CD4-positive, alpha-beta T cell (primary cell): ENCODE measurements at regions not wholly inside any gene's neighbourhood (a gene's known extent, or its start where the extent isn't known, plus 50 kb on each side); places are given as distances from the start of the nearest gene placed in this dataset.

Experiments
- ATAC-seq: fragments of 200-7000 bp; cut with Tn5 transposase; one replicate; pipeline ENCODE4 v1.10.0; 2022; ENCODE audit warnings: mild to moderate bottlenecking; ENCODE audit not compliant: poor library complexity
- CTCF ChIA-PET: fragments of 350-600 bp; sonication (Branson Sonifier 250); formaldehyde crosslinking; loops from one replicate; lab custom pipeline; 2021; ENCODE audit warnings: antibody characterized with exemption, inconsistent platforms; lab: Charles Lee
- POLR2A ChIA-PET: fragments of 350-600 bp; sonication (Branson Sonifier 250); formaldehyde crosslinking; loops from one replicate; lab custom pipeline; 2021; ENCODE audit warnings: antibody characterized with exemption, inconsistent platforms; lab: Charles Lee
- DNase-seq, 14 experiments: peaks; one replicate each; pipeline ENCODE4 v3.0.0-alpha.2; 2013 to 2020; ENCODE audit warnings: mixed read lengths in 2 of 14
- H3K27ac ChIP-seq, 2 donors: one replicate each; pipeline versions ENCODE4 v1.5.1 to v1.7.0; 2013; ENCODE audit warnings: low read length in 2 of 2, low read depth in 1 of 2, mild to moderate bottlenecking in 1 of 2
- H3K27me3 ChIP-seq, 2 experiments: 1 replicate in 1 of 2; 2 replicates in 1 of 2; pipeline versions ENCODE4 v1.6.1 to v1.7.0; 2013; ENCODE audit warnings: low read length in 2 of 2, control low read depth in 1 of 2, mild to moderate bottlenecking in 1 of 2, moderate library complexity in 1 of 2; ENCODE audit not compliant: insufficient read depth in 2 of 2, control insufficient read depth in 1 of 2
- H3K36me3 ChIP-seq: one replicate; pipeline ENCODE4 v1.6.1; 2013; ENCODE audit warnings: low read length, control low read depth; ENCODE audit not compliant: insufficient read depth
- H3K4me1 ChIP-seq: one replicate; pipeline ENCODE4 v1.6.1; 2013; ENCODE audit warnings: low read length, control low read depth; ENCODE audit not compliant: insufficient read depth
- H3K4me3 ChIP-seq: one replicate; pipeline ENCODE4 v1.5.1; 2013; ENCODE audit warnings: mild to moderate bottlenecking, low read length, moderate library complexity
- H3K9me3 ChIP-seq, 2 experiments: 1 replicate in 1 of 2; 2 replicates in 1 of 2; pipeline versions ENCODE4 v1.6.1 to v1.7.0; 2013; ENCODE audit warnings: low read length in 2 of 2, mild to moderate bottlenecking in 2 of 2, control low read depth in 1 of 2, moderate library complexity in 1 of 2; ENCODE audit not compliant: control insufficient read depth in 1 of 2, insufficient read depth in 1 of 2
- H3K27ac Mint-ChIP-seq: one replicate; pipeline ENCODE4 v1.8.0; 2020; ENCODE audit warnings: mixed read lengths
- H3K27me3 Mint-ChIP-seq: one replicate; pipeline ENCODE4 v1.8.0; 2021; ENCODE audit warnings: mixed read lengths
- H3K36me3 Mint-ChIP-seq: one replicate; pipeline ENCODE4 v1.8.0; 2021; ENCODE audit warnings: low read depth, mixed read lengths
- H3K4me1 Mint-ChIP-seq: one replicate; pipeline ENCODE4 v1.8.0; 2021; ENCODE audit warnings: low read depth, mixed read lengths
- H3K4me3 Mint-ChIP-seq: one replicate; pipeline ENCODE4 v1.8.0; 2020; ENCODE audit warnings: mild to moderate bottlenecking, mixed read lengths
- H3K9me3 Mint-ChIP-seq: one replicate; pipeline ENCODE4 v1.8.0; 2020; ENCODE audit warnings: mixed read lengths
- intact Hi-C, 2 experiments: fragments of 100-400 bp; cut with DNase I in 1 of 2; cut with micrococcal nuclease in 1 of 2; formaldehyde crosslinking; loops; one replicate each; pipeline versions ENCODE4 v1.15.1 to v1.9.0; 2023 to 2025; cut with DNase I, micrococcal nuclease
- TF ChIP-seq, protein P1 (sequence below): fragments of 200-600 bp; IDR thresholded peaks from one replicate; pipeline ENCODE4 v1.8.0; 2022; ENCODE audit warnings: antibody characterized with exemption, mild to moderate bottlenecking

DNA sequence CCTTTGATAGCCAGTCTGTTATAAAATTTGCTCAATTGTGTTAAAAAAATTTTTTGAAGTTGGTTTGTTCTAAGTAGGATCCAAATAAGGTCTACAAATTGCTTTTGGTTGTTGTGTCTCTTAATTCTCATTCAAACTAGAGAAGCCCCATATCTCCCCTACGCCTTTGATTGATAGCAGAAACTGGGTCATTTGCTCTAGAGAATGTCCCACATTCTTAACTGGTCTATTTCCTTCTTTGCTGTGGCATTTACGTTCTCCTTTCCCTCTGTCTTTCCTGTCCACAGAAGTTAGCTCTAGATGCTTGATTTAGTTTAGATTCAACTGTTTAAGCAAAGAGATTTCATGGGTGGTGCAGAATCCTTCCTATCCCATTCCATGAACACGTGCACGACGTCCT lies 174.6 kb upstream of the SVIL start:
- ChIA-PET CTCF (no interaction called here), POLR2A (no interaction called here)
- DNase-seq = no peak
- Histone ChIP-seq H3K27me3 (no peaks in the 10 kb centered on the region), H3K4me1 (peaks cover 5% of the 10 kb centered on the region), H3K27ac (no peak overlapping the region), H3K9me3 (peaks cover 0 to 4% of the 10 kb centered on the region in 2 experiments), H3K36me3 (no peaks in the 10 kb centered on the region), H3K4me3 (no peak overlapping the region)
- H3K27me3 Mint-ChIP-seq = peaks cover 19% of the 10 kb centered on the region
- H3K4me1 Mint-ChIP-seq = peaks cover 13% of the 10 kb centered on the region
- no peak for ATAC-seq
- no peaks in the 10 kb centered on the region for H3K36me3 Mint-ChIP-seq
- intact Hi-C loops = no loop called here
- peaks cover 2% of the 10 kb centered on the region for H3K9me3 Mint-ChIP-seq
- no peak overlapping the region for H3K4me3 Mint-ChIP-seq
- TF ChIP-seq, protein P1, sequence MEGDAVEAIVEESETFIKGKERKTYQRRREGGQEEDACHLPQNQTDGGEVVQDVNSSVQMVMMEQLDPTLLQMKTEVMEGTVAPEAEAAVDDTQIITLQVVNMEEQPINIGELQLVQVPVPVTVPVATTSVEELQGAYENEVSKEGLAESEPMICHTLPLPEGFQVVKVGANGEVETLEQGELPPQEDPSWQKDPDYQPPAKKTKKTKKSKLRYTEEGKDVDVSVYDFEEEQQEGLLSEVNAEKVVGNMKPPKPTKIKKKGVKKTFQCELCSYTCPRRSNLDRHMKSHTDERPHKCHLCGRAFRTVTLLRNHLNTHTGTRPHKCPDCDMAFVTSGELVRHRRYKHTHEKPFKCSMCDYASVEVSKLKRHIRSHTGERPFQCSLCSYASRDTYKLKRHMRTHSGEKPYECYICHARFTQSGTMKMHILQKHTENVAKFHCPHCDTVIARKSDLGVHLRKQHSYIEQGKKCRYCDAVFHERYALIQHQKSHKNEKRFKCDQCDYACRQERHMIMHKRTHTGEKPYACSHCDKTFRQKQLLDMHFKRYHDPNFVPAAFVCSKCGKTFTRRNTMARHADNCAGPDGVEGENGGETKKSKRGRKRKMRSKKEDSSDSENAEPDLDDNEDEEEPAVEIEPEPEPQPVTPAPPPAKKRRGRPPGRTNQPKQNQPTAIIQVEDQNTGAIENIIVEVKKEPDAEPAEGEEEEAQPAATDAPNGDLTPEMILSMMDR = no peak
- H3K27ac Mint-ChIP-seq = no peak overlapping the region

DNA sequence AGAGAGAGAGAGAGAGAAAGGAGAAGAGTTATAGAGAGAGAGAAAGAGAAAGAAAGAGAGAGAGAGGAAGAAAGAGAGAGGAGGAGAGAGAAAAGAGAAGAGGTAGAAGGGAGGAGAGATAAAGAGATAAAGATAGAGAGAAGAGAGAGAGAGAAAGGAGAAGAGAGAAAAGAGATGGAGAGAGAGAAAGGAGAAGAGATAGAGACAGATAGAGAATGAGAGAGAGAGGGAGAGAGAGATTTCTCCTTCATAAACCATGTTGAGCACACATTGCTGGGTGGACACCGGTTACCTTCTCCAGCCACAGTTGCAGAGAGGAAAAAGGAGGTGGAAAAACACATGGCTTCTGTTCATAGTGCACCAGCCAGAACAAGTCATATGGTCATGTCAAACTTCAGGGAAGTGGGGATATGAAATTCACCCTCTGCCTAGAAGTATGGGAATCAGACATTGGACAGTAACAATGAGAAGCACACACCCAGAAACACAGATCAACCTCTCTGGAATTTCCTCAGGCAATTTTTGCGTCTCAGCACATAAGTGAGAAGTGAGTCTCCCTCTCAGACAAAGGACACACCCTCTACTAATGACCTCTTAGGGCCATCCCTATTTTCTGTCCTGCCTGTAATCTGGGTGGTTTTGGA lies 172.5 kb upstream of the SVIL start:
- H3K36me3 Mint-ChIP-seq = no peaks in the 10 kb centered on the region
- Histone ChIP-seq H3K27me3 (peaks cover 0 to under 1% of the 10 kb centered on the region in 2 experiments), H3K4me3 (no peak overlapping the region), H3K4me1 (peaks cover 1% of the 10 kb centered on the region), H3K27ac (no peak overlapping the region), H3K9me3 (peaks cover 0 to 4% of the 10 kb centered on the region in 2 experiments), H3K36me3 (no peaks in the 10 kb centered on the region)
- ChIA-PET CTCF (no interaction called here), POLR2A (interaction anchor here (0.6 kb wide), 1 partner anchor 172 kb away, joined by 4 read pairs; no protein-coding TSS in a partner anchor)
- peaks cover 11% of the 10 kb centered on the region for H3K4me1 Mint-ChIP-seq
- intact Hi-C loops = no loop called here
- peaks cover 19% of the 10 kb centered on the region for H3K27me3 Mint-ChIP-seq
- H3K4me3 Mint-ChIP-seq = no peak overlapping the region
- TF ChIP-seq, protein P1 = no peak
- H3K9me3 Mint-ChIP-seq = peaks cover 2% of the 10 kb centered on the region
- H3K27ac Mint-ChIP-seq = no peak overlapping the region
- ATAC-seq = no peak
- no peak for DNase-seq

DNA sequence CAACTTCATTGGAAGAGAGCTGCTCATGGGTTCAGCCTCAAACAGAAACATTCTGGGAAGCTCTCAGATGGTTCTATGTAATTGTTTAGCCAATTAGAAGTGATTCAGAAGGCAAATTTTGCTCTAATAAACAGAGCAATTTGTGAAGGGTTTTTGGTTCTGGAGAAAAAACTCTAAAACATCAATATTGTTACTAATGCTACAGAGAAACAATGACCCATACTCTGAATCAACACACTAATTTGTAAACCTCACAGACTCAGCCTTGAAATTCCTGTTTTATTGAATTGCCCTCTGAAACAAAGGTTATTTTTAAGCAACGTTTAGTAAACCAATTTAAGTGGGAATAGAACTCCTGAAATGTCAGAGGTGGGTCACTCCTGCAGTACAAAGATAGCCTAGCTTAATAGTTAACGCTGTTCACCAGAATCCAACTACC lies 171.6 kb upstream of the SVIL start:
- H3K4me1 Mint-ChIP-seq = peaks cover 1% of the 10 kb centered on the region
- peaks cover 2% of the 10 kb centered on the region for H3K9me3 Mint-ChIP-seq
- ATAC-seq (no peak), DNase-seq (no peak)
- H3K36me3 ChIP-seq = no peaks in the 10 kb centered on the region
- peaks cover 0 to 3% of the 10 kb centered on the region in 2 experiments for H3K27me3 ChIP-seq
- peaks cover 19% of the 10 kb centered on the region for H3K27me3 Mint-ChIP-seq
- no peaks in the 10 kb centered on the region for H3K4me1 ChIP-seq
- H3K36me3 Mint-ChIP-seq = no peaks in the 10 kb centered on the region
- H3K9me3 ChIP-seq = peaks cover 0 to 4% of the 10 kb centered on the region in 2 experiments
- no peak overlapping the region for H3K4me3 Mint-ChIP-seq
- no peak overlapping the region for H3K27ac Mint-ChIP-seq
- H3K4me3 ChIP-seq = no peak overlapping the region
- TF ChIP-seq, protein P1 = no peak
- CTCF ChIA-PET = no interaction called here
- H3K27ac ChIP-seq = no peak overlapping the region
- intact Hi-C loops = no loop called here
- POLR2A ChIA-PET = no interaction called here
